ENCODE measurements at regions not wholly inside any gene's neighbourhood (a gene's known extent, or its start where the extent isn't known, plus 50 kb on each side); places are given as distances from the start of the nearest gene placed in this dataset.

DNA sequence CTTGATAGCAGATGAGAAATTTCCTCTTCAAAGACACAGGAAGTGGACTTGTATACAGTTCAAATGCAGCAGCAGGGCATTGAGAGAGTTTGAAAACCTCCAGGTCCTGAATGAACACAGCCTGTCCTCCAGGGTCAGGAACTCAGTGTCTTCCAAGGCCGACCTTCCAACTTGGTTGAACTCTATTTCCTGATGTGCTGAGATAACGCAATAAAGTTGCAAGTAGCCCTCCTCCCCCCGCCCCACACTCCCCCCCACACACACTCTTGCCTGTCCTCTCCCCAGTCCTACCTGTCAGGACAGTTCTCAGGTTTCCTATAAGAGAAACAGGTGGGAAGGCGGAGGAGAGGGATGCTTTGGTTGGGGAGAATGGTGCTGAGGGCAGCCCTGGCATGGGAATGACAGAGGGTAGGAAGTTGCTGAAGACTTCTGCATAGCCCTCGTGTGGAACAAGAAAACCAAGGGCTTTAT lies 90.0 kb downstream of the CCDC71L start:
- TF ChIP-seq, protein P1, sequence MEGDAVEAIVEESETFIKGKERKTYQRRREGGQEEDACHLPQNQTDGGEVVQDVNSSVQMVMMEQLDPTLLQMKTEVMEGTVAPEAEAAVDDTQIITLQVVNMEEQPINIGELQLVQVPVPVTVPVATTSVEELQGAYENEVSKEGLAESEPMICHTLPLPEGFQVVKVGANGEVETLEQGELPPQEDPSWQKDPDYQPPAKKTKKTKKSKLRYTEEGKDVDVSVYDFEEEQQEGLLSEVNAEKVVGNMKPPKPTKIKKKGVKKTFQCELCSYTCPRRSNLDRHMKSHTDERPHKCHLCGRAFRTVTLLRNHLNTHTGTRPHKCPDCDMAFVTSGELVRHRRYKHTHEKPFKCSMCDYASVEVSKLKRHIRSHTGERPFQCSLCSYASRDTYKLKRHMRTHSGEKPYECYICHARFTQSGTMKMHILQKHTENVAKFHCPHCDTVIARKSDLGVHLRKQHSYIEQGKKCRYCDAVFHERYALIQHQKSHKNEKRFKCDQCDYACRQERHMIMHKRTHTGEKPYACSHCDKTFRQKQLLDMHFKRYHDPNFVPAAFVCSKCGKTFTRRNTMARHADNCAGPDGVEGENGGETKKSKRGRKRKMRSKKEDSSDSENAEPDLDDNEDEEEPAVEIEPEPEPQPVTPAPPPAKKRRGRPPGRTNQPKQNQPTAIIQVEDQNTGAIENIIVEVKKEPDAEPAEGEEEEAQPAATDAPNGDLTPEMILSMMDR (IDR thresholded peaks at IDR 0.05) = no peak
- no peak for TF ChIP-seq POLR2AphosphoS5 (IDR thresholded peaks at IDR 0.05; ENCODE audit: insufficient read depth in 1 of 2, low read depth in 1 of 2)
